Loucy (cell line): ENCODE measurements at regions not wholly inside any gene's neighbourhood (a gene's known extent, or its start where the extent isn't known, plus 50 kb on each side); places are given as distances from the start of the nearest gene placed in this dataset.

Experiments
- H2AFZ ChIP-seq: fragments of 200-600 bp; sonication (generic); 2 replicates; pipeline ENCODE4 v1.6.0; 2016; ENCODE audit warnings: antibody characterized with exemption, mild to moderate bottlenecking, low read length, moderate library complexity
- H3F3A ChIP-seq: fragments of 200-600 bp; 2 replicates; pipeline ENCODE4 v1.6.0; 2016; ENCODE audit warnings: antibody characterized with exemption, low read depth, mild to moderate bottlenecking
- H3K27me3 ChIP-seq: fragments of 200-600 bp; sonication (generic); 2 replicates; pipeline ENCODE4 v1.6.1; 2014; ENCODE audit warnings: low read length, mild to moderate bottlenecking; ENCODE audit not compliant: insufficient read depth, poor library complexity, severe bottlenecking
- H3K36me3 ChIP-seq: fragments of 200-600 bp; sonication (generic); 2 replicates; pipeline ENCODE4 v1.6.1; 2016; ENCODE audit warnings: low read length; ENCODE audit not compliant: insufficient read depth
- H3K4me1 ChIP-seq: fragments of 200-600 bp; sonication (generic); 2 replicates; pipeline ENCODE4 v1.5.1; 2014; ENCODE audit warnings: low read length, mild to moderate bottlenecking; ENCODE audit not compliant: insufficient read depth, poor library complexity, severe bottlenecking
- H3K4me2 ChIP-seq: fragments of 200-600 bp; sonication (generic); 2 replicates; pipeline ENCODE4 v1.6.0; 2014; ENCODE audit warnings: antibody characterized with exemption, low read length, low read depth, mild to moderate bottlenecking; ENCODE audit not compliant: poor library complexity, severe bottlenecking
- H3K4me3 ChIP-seq: fragments of 200-600 bp; sonication (generic); 2 replicates; pipeline ENCODE4 v1.5.1; 2014; ENCODE audit warnings: low read length, mild to moderate bottlenecking, mixed read lengths; ENCODE audit not compliant: poor library complexity, severe bottlenecking
- H3K79me2 ChIP-seq: fragments of 200-600 bp; sonication (generic); 2 replicates; pipeline ENCODE4 v1.6.1; 2014; ENCODE audit warnings: low read length; ENCODE audit not compliant: insufficient read depth
- H3K9ac ChIP-seq: fragments of 200-600 bp; sonication (generic); 2 replicates; pipeline ENCODE4 v1.6.0; 2014; ENCODE audit warnings: mild to moderate bottlenecking, low read depth, low read length, moderate library complexity; ENCODE audit not compliant: poor library complexity, severe bottlenecking
- H3K9me2 ChIP-seq: fragments of 200-600 bp; sonication (generic); replicated peaks from 2 replicates; pipeline ENCODE4 v1.6.1; 2016; ENCODE audit warnings: low read depth, low read length, mixed read lengths
- H3K9me3 ChIP-seq: fragments of 200-600 bp; sonication (generic); 2 replicates; pipeline ENCODE4 v1.6.1; 2014; ENCODE audit warnings: mild to moderate bottlenecking, antibody characterized with exemption, low read length, low read depth; ENCODE audit not compliant: insufficient read depth
- H4K20me1 ChIP-seq: fragments of 200-600 bp; sonication (generic); 2 replicates; pipeline ENCODE4 v1.6.0; 2014; ENCODE audit warnings: antibody characterized with exemption, low read length, mild to moderate bottlenecking; ENCODE audit not compliant: insufficient read depth, poor library complexity, severe bottlenecking
- EZH2phosphoT487 ChIP-seq: fragments of 200-600 bp; IDR thresholded peaks from 2 replicates; pipeline ENCODE4 v1.6.1; 2018; ENCODE audit warnings: antibody characterized with exemption, mild to moderate bottlenecking, moderate library complexity, borderline replicate concordance
- TF ChIP-seq, protein P1 (sequence below): fragments of 200-600 bp; sonication (generic); conservative IDR thresholded peaks from 2 replicates; pipeline ENCODE4 v1.5.1; 2014; ENCODE audit warnings: mild to moderate bottlenecking, antibody characterized with exemption, low read length

DNA sequence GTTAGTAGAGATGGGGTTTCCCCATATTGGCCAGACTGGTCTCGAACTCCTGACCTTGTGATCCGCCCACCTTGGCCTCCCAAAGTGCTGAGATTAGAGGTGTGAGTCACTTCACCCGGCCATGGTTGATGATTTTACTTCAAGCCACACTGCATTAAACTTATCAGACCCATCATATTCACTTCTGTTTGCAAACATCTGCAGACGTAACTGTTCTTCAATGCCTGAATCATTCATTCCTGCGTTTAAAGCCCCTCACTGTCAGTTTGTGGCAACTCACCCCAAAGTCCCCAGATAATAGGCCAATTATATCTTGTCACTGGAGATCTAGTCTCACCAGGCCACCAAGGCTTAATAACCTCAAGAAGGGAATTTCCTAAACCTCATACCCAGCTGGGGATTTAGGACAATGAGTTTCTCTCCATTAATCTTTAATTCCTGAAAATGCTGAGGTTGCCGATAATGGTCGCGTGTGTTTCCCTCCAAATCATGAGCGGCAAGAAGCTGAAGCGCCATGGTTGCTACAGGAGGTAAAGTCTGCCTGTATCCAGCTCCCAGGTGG, 229.6 kb downstream of the LY86 start:
- no peak overlapping the region for H3K4me2 ChIP-seq

DNA sequence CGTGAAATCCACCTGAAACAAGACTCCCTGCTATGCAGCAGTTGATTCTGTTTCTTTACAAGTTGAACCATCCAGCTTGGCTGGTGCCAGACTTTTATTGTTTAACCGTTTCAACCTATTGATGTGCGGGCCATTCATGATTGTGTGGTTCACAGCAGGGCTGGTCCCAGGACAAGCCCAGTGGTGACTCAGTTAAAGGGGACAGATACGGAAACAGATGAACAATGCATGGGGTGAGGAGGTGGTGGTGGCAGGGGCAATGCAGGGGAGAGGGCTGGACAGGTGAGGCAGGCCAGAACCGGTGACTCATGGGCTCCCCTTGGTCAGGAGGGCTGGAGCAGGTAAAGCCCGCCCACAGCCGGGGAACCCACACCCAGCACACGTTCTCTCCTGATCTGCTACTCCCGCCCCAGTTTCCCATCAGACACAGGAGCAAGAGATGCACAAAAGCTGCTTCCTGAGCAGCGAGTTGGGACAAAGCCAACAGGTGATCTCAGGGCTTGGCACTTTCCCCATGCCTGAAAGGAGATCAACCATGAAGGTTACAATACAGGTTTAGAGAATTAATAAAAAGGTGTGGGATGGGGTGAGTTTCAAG, 232.2 kb downstream of the LY86 start:
- no peak overlapping the region for H3K4me2 ChIP-seq
- H3K9me3 ChIP-seq, result no peaks in the 10 kb centered on the region
- H3F3A ChIP-seq, result no peaks in the 10 kb centered on the region
- H3K79me2 ChIP-seq, result no peaks in the 10 kb centered on the region
- H3K9me2 ChIP-seq, result no peaks in the 10 kb centered on the region
- H3K9ac ChIP-seq, result no peak overlapping the region
- no peak overlapping the region for H2AFZ ChIP-seq
- H3K27me3 ChIP-seq, result no peaks in the 10 kb centered on the region
- no peak overlapping the region for H3K4me3 ChIP-seq
- TF ChIP-seq, protein P1, sequence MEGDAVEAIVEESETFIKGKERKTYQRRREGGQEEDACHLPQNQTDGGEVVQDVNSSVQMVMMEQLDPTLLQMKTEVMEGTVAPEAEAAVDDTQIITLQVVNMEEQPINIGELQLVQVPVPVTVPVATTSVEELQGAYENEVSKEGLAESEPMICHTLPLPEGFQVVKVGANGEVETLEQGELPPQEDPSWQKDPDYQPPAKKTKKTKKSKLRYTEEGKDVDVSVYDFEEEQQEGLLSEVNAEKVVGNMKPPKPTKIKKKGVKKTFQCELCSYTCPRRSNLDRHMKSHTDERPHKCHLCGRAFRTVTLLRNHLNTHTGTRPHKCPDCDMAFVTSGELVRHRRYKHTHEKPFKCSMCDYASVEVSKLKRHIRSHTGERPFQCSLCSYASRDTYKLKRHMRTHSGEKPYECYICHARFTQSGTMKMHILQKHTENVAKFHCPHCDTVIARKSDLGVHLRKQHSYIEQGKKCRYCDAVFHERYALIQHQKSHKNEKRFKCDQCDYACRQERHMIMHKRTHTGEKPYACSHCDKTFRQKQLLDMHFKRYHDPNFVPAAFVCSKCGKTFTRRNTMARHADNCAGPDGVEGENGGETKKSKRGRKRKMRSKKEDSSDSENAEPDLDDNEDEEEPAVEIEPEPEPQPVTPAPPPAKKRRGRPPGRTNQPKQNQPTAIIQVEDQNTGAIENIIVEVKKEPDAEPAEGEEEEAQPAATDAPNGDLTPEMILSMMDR, result no peak
- TF ChIP-seq EZH2phosphoT487, result no peak
- peaks cover 28% of the 10 kb centered on the region for H3K4me1 ChIP-seq
- no peaks in the 10 kb centered on the region for H4K20me1 ChIP-seq
- no peaks in the 10 kb centered on the region for H3K36me3 ChIP-seq

More for the DNA sequence above, 229.6 kb downstream of the LY86 start:
- Histone ChIP-seq H3K4me3 (no peak overlapping the region), H3F3A (no peaks in the 10 kb centered on the region), H3K4me1 (peaks cover 11% of the 10 kb centered on the region), H3K79me2 (no peaks in the 10 kb centered on the region), H3K9ac (no peak overlapping the region), H3K9me3 (no peaks in the 10 kb centered on the region), H3K9me2 (no peaks in the 10 kb centered on the region), H4K20me1 (no peaks in the 10 kb centered on the region), H3K36me3 (no peaks in the 10 kb centered on the region), H3K27me3 (no peaks in the 10 kb centered on the region), H2AFZ (no peak overlapping the region)
- TF ChIP-seq, protein P1, result no peak
- TF ChIP-seq EZH2phosphoT487, result no peak

DNA sequence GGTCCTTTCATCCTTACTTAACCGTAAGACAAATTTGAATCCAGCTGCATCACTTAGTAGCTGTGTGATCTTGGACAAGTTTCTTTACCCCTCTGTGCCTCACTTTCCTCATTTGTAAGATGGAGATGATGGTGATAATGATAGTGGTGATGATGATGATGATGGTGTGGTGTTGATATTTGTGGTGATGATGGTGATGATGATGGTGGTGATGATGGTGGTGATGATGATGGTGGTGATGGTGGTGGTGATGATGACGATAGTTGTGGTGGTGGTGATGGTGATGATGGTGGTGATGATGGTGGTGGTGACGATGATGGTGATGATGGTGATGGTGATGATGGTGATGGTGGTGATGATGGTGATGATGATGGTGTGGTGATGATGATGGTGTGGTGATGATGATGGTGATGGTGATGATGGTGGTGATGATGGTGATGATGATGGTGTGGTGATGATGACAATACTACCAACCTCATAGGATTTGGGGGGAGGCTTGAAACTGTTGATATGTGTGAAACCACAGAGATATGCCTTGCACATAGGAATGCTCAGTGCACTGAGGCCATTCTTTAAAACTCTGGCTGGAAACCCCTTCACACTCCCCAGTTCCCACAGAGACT, 233.2 kb downstream of the LY86 start:
- Histone ChIP-seq H3K4me3 (no peak overlapping the region), H3K27me3 (no peaks in the 10 kb centered on the region), H3K79me2 (no peaks in the 10 kb centered on the region), H3K4me1 (peaks cover 35% of the 10 kb centered on the region), H3K4me2 (no peak overlapping the region), H3F3A (no peaks in the 10 kb centered on the region), H3K9ac (no peak overlapping the region), H3K9me2 (no peaks in the 10 kb centered on the region), H2AFZ (no peak overlapping the region), H3K9me3 (no peaks in the 10 kb centered on the region), H3K36me3 (no peaks in the 10 kb centered on the region), H4K20me1 (no peaks in the 10 kb centered on the region)
- TF ChIP-seq, protein P1, result no peak
